IMR-90 (cell line): ENCODE measurements at regions not wholly inside any gene's neighbourhood (a gene's known extent, or its start where the extent isn't known, plus 50 kb on each side); places are given as distances from the start of the nearest gene placed in this dataset.

ENCODE experiments used
- ATAC-seq: fragments of 200-7000 bp; cut with Tn5 transposase; 2 replicates; pipeline ENCODE4 v1.9.1; 2020; ENCODE audit warnings: low read depth, mild to moderate bottlenecking, moderate library complexity
- BruUV-seq: library from RNA; stranded (reverse); fragments of 400-500 nt; replicated peaks from 2 replicates; lab custom pipeline; 2021; lab: Mats Ljungman, UMichigan
- CTCF ChIA-PET: fragments of 300-600 bp; formaldehyde crosslinking; extraction: SDS; loops from one replicate; lab custom pipeline; 2021; ENCODE audit warnings: antibody characterized with exemption; lab: Yijun Ruan, JAX
- POLR2A ChIA-PET: fragments of 300-600 bp; sonication (Branson Sonifier 250); formaldehyde crosslinking; loops from one replicate; lab custom pipeline; 2022; ENCODE audit warnings: antibody characterized with exemption; ENCODE audit not compliant: unreplicated experiment; lab: Charles Lee
- DNase-seq: peaks from one replicate; pipeline ENCODE4 v3.0.0; 2013
- H2AFZ ChIP-seq: replicated peaks from 2 replicates; pipeline ENCODE3; 2013; ENCODE audit warnings: low read length, mild to moderate bottlenecking; ENCODE audit not compliant: poor library complexity
- H2AK5ac ChIP-seq: 2 replicates; pipeline ENCODE4 v1.6.1; 2013; ENCODE audit warnings: low read depth, low read length, inconsistent platforms
- H2AK9ac ChIP-seq: replicated peaks from 2 replicates; pipeline ENCODE3; 2013; ENCODE audit warnings: mild to moderate bottlenecking, low read depth, low read length, moderate library complexity; ENCODE audit not compliant: poor library complexity
- H2BK120ac ChIP-seq: 2 replicates; pipeline ENCODE4 v1.6.1; 2013; ENCODE audit warnings: low read depth, low read length, inconsistent platforms
- H2BK15ac ChIP-seq: 3 replicates; pipeline ENCODE4 v1.6.1; 2013; ENCODE audit warnings: low read depth, low read length, inconsistent platforms
- H2BK20ac ChIP-seq: 2 replicates; pipeline ENCODE4 v1.6.1; 2013; ENCODE audit warnings: low read depth, mild to moderate bottlenecking, inconsistent platforms, low read length, moderate library complexity
- H2BK5ac ChIP-seq: 2 replicates; pipeline ENCODE4 v1.6.1; 2013; ENCODE audit warnings: mild to moderate bottlenecking, low read depth, low read length, inconsistent platforms; ENCODE audit not compliant: poor library complexity, severe bottlenecking
- H3K14ac ChIP-seq: replicated peaks from 2 replicates; pipeline ENCODE4 v1.6.1; 2013; ENCODE audit warnings: low read depth, low read length, inconsistent platforms
- H3K18ac ChIP-seq: 2 replicates; pipeline ENCODE4 v1.6.1; 2013; ENCODE audit warnings: low read depth, low read length, control low read depth
- H3K23ac ChIP-seq: 2 replicates; pipeline ENCODE4 v1.6.1; 2013; ENCODE audit warnings: low read depth, low read length, inconsistent platforms
- H3K27ac ChIP-seq: 2 replicates; pipeline ENCODE4 v1.5.1; 2013; ENCODE audit warnings: mild to moderate bottlenecking, control low read depth, low read length; ENCODE audit not compliant: insufficient read depth
- H3K27me3 ChIP-seq: 2 replicates; pipeline ENCODE4 v1.6.1; 2013; ENCODE audit warnings: low read length; ENCODE audit not compliant: control insufficient read depth, insufficient read depth
- H3K36me3 ChIP-seq: 2 replicates; pipeline ENCODE4 v1.6.1; 2013; ENCODE audit warnings: low read length, mixed read lengths; ENCODE audit not compliant: control insufficient read depth, insufficient read depth
- H3K4ac ChIP-seq: 2 replicates; pipeline ENCODE4 v1.6.1; 2013; ENCODE audit warnings: low read depth, low read length, inconsistent platforms
- H3K4me1 ChIP-seq: 2 replicates; pipeline ENCODE4 v1.6.1; 2013; ENCODE audit warnings: low read length, mixed read lengths; ENCODE audit not compliant: control insufficient read depth, insufficient read depth
- H3K4me2 ChIP-seq: 2 replicates; pipeline ENCODE4 v1.6.1; 2013; ENCODE audit warnings: low read depth, mild to moderate bottlenecking, control low read depth, low read length, moderate library complexity
- H3K4me3 ChIP-seq: 2 replicates; pipeline ENCODE4 v1.5.1; 2013; ENCODE audit warnings: low read depth, mild to moderate bottlenecking, control low read depth, low read length, moderate library complexity; ENCODE audit not compliant: insufficient read depth
- H3K56ac ChIP-seq: 2 replicates; pipeline ENCODE4 v1.6.1; 2013; ENCODE audit warnings: low read length, inconsistent platforms; ENCODE audit not compliant: insufficient read depth; ENCODE audit errors: extremely low read depth
- H3K79me1 ChIP-seq, 2 experiments: 2 replicates each; pipeline ENCODE4 v1.6.1; 2013; ENCODE audit warnings: low read length in 2 of 2, inconsistent platforms in 1 of 2, low read depth in 1 of 2
- H3K9ac ChIP-seq: 2 replicates; pipeline ENCODE4 v1.6.1; 2013; ENCODE audit warnings: low read depth, low read length, control low read depth
- H3K9me1 ChIP-seq: 2 replicates; pipeline ENCODE4 v1.6.1; 2013; ENCODE audit warnings: low read length, inconsistent platforms; ENCODE audit not compliant: insufficient read depth
- H3K9me3 ChIP-seq: 2 replicates; pipeline ENCODE4 v1.6.1; 2013; ENCODE audit warnings: low read length; ENCODE audit not compliant: control insufficient read depth, insufficient read depth
- H4K20me1 ChIP-seq: 2 replicates; pipeline ENCODE4 v1.6.1; 2013; ENCODE audit warnings: low read length, inconsistent platforms; ENCODE audit not compliant: insufficient read depth
- H4K5ac ChIP-seq: 2 replicates; pipeline ENCODE4 v1.6.1; 2013; ENCODE audit warnings: mild to moderate bottlenecking, low read depth, low read length, control low read depth
- H4K8ac ChIP-seq, 2 experiments: 2 replicates each; pipeline ENCODE4 v1.6.1; 2013; ENCODE audit warnings: low read depth in 2 of 2, low read length in 2 of 2, control low read depth in 1 of 2, inconsistent platforms in 1 of 2
- H4K91ac ChIP-seq: 2 replicates; pipeline ENCODE4 v1.6.1; 2013; ENCODE audit warnings: low read depth, low read length, inconsistent platforms; ENCODE audit not compliant: insufficient read depth
- CTCF ChIP-seq: conservative IDR thresholded peaks from 2 replicates; pipeline ENCODE4 v1.5.1; 2012; ENCODE audit warnings: mild to moderate bottlenecking, low read depth, low read length, improper control_type of control experiment
- FOS ChIP-seq: fragments of 150-350 bp; IDR thresholded peaks from 2 replicates; pipeline ENCODE4 v1.6.1; 2016; ENCODE audit warnings: low read depth, low read length
- MAFK ChIP-seq: IDR thresholded peaks from 2 replicates; pipeline ENCODE4 v1.6.1; 2012; ENCODE audit warnings: low read depth, low read length, improper control_type of control experiment
- MAZ ChIP-seq: IDR thresholded peaks from 2 replicates; pipeline ENCODE4 v1.6.1; 2012; ENCODE audit warnings: low read depth, mild to moderate bottlenecking, low read length, improper control_type of control experiment, moderate library complexity, borderline replicate concordance
- RAD21 ChIP-seq: IDR thresholded peaks from 2 replicates; pipeline ENCODE4 v1.6.1; 2012; ENCODE audit warnings: low read length, improper control_type of control experiment
- RFX5 ChIP-seq: IDR thresholded peaks from 2 replicates; pipeline ENCODE4 v1.8.0; 2012; ENCODE audit warnings: low read depth, mild to moderate bottlenecking, low read length, moderate library complexity
- WGBS, 2 experiments: methylation state at CpG; one replicate each; pipeline versions ENCODE4 v1.1.5 to v1.1.7; 2013; ENCODE audit warnings: missing lambda C conversion rate in 2 of 2; ENCODE audit not compliant: insufficient read length in 1 of 2; ENCODE audit errors: extremely low coverage in 2 of 2; 5-methylcytosine and 5-hydroxymethylcytosine counted together
- dilution Hi-C: fragments of 300-500 bp; cut with HindIII; formaldehyde crosslinking; loops from one replicate; pipeline ENCODE4 v1.14.3; 2018; ENCODE audit warnings: low sequenced_read_pairs; ENCODE audit not compliant: unreplicated experiment
- in situ Hi-C: fragments of 300-500 bp; cut with MboI; formaldehyde crosslinking; loops from 3 replicates; pipeline ENCODE4 v1.14.3; 2019; ENCODE audit warnings: low sequenced_read_pairs, inconsistent platforms, mixed read lengths
- intact Hi-C: fragments of 100-400 bp; cut with micrococcal nuclease; formaldehyde crosslinking; loops from 2 replicates; pipeline ENCODE4 v1.10.0; 2022

- H3K27me3 ChIP-seq, result no peaks in the 10 kb centered on the region
- no TSS peak for BruUV-seq
- POLR2A ChIA-PET, result no interaction called here
- intact Hi-C loops (no loop called here), dilution Hi-C loops (no loop called here), in situ Hi-C loops (no loop called here)
- H3K9me1 ChIP-seq, result no peaks in the 10 kb centered on the region
- H3K4me2 ChIP-seq, result no peak overlapping the region
- H3K79me1 ChIP-seq, result no peaks in the 10 kb centered on the region
- H3K18ac ChIP-seq, result no peak overlapping the region
- H3K36me3 ChIP-seq, result no peaks in the 10 kb centered on the region
- no peak for TF ChIP-seq MAZ
- no peak for TF ChIP-seq RAD21
- TF ChIP-seq RFX5, result no peak
- TF ChIP-seq MAFK, result peak; percentile 91
- no peak for TF ChIP-seq CTCF
- no peak for TF ChIP-seq FOS
- no peak overlapping the region for H3K4me3 ChIP-seq
- no peak overlapping the region for H3K56ac ChIP-seq
- no peak overlapping the region for H2BK120ac ChIP-seq
- no CpG with 5 or more reads among the region's 3 CpGs for WGBS, 2 experiments
- no peak overlapping the region for H2BK5ac ChIP-seq
- H4K8ac ChIP-seq, result no peak overlapping the region
- no peak overlapping the region for H2AK5ac ChIP-seq
- ATAC-seq, result no peak
- no peak for DNase-seq
- H2AK9ac ChIP-seq, result no peak overlapping the region
- H3K9me3 ChIP-seq, result no peaks in the 10 kb centered on the region; the same call in 1 of the 2 replicates
- no peak overlapping the region for H3K14ac ChIP-seq
- H3K27ac ChIP-seq, result no peak overlapping the region
- no peak overlapping the region for H2BK15ac ChIP-seq
- H2AFZ ChIP-seq, result no peak overlapping the region
- no peak overlapping the region for H3K4ac ChIP-seq
- H4K5ac ChIP-seq, result no peak overlapping the region
- H2BK20ac ChIP-seq, result no peak overlapping the region
- H4K91ac ChIP-seq, result no peak overlapping the region
- no peaks in the 10 kb centered on the region for H4K20me1 ChIP-seq
- H3K23ac ChIP-seq, result no peak overlapping the region
- no peak overlapping the region for H3K9ac ChIP-seq
- CTCF ChIA-PET, result interaction anchor here (0.6 kb wide), 1 partner anchor 1186 kb away, joined by 4 read pairs; no protein-coding TSS in a partner anchor
- H3K4me1 ChIP-seq, result no peaks in the 10 kb centered on the region
These were observed 214.8 kb upstream of the GRIA1 start for GRCh38 chr5:153275695-153276094.
